Keratinocyte (primary cell): ENCODE measurements at regions not wholly inside any gene's neighbourhood (a gene's known extent, or its start where the extent isn't known, plus 50 kb on each side); places are given as distances from the start of the nearest gene placed in this dataset.
"Not testable (repeated sequence)": the region's sequence is repeated elsewhere in the genome, so short reads cannot be mapped to it uniquely, and the experiment has no call there.

ENCODE experiments used
- DNase-seq: peaks from one replicate; pipeline ENCODE4 v3.0.0-alpha.2; 2011; ENCODE audit warnings: low read depth, missing footprints, low spot score
- FAIRE-seq: peaks from 2 replicates; lab custom pipeline; 2011; peaks lifted over from hg19 to GRCh38; lab: Jason Lieb, UNC
- H2AFZ ChIP-seq: 2 replicates; pipeline ENCODE4 v1.6.0; 2012; ENCODE audit warnings: low read length, control low read depth, inconsistent platforms; ENCODE audit not compliant: control insufficient read depth
- H3K27ac ChIP-seq: 2 replicates; pipeline ENCODE4 v1.5.1; 2011; ENCODE audit warnings: low read length; ENCODE audit not compliant: control insufficient read depth, insufficient read depth
- H3K27me3 ChIP-seq: 3 replicates; pipeline ENCODE4 v1.6.0; 2011; ENCODE audit warnings: low read length; ENCODE audit not compliant: control insufficient read depth, insufficient read depth; ENCODE audit errors: extremely low read depth
- H3K36me3 ChIP-seq, 2 experiments: 2 replicates in 1 of 2; 3 replicates in 1 of 2; pipeline ENCODE4 v1.5.1; 2011; ENCODE audit warnings: low read length in 2 of 2, mild to moderate bottlenecking in 1 of 2; ENCODE audit not compliant: control insufficient read depth in 2 of 2, insufficient read depth in 2 of 2; ENCODE audit errors: extremely low read depth in 1 of 2
- H3K4me1 ChIP-seq: 3 replicates; pipeline ENCODE4 v1.5.1; 2011; ENCODE audit warnings: low read length; ENCODE audit not compliant: control insufficient read depth, insufficient read depth; ENCODE audit errors: extremely low read depth
- H3K4me2 ChIP-seq: 3 replicates; pipeline ENCODE4 v1.6.0; 2011; ENCODE audit warnings: low read depth, low read length; ENCODE audit not compliant: control insufficient read depth, insufficient read depth; ENCODE audit errors: extremely low read depth
- H3K4me3 ChIP-seq, 3 experiments: fragments of 200-600 bp in 1 of 3; sonication (generic) in 1 of 3; 2 replicates in 2 of 3; 3 replicates in 1 of 3; pipeline ENCODE4 v1.5.1; 2011 to 2016; ENCODE audit warnings: low read length in 3 of 3, mild to moderate bottlenecking in 3 of 3, control low read depth in 2 of 3, inconsistent platforms in 1 of 3, low read depth in 1 of 3, mixed read lengths in 1 of 3, mixed run types in 1 of 3, moderate library complexity in 1 of 3; ENCODE audit not compliant: control insufficient read depth in 2 of 3, insufficient read depth in 2 of 3; ENCODE audit errors: extremely low read depth in 1 of 3
- H3K79me2 ChIP-seq: 2 replicates; pipeline ENCODE4 v1.6.0; 2012; ENCODE audit warnings: low read length; ENCODE audit not compliant: control insufficient read depth, insufficient read depth
- H3K9ac ChIP-seq: 3 replicates; pipeline ENCODE4 v1.6.0; 2011; ENCODE audit warnings: low read length; ENCODE audit not compliant: control insufficient read depth, insufficient read depth; ENCODE audit errors: extremely low read depth
- H3K9me1 ChIP-seq: 3 replicates; pipeline ENCODE4 v1.6.0; 2011; ENCODE audit warnings: low read length; ENCODE audit not compliant: control insufficient read depth, insufficient read depth; ENCODE audit errors: extremely low read depth
- H3K9me3 ChIP-seq: 2 replicates; pipeline ENCODE4 v1.5.1; 2012; ENCODE audit warnings: low read depth, low read length; ENCODE audit not compliant: control insufficient read depth
- H4K20me1 ChIP-seq: 3 replicates; pipeline ENCODE4 v1.6.0; 2011; ENCODE audit warnings: low read length; ENCODE audit not compliant: control insufficient read depth, insufficient read depth; ENCODE audit errors: extremely low read depth
- CTCF ChIP-seq, 3 experiments: IDR thresholded peaks in 1 of 3; conservative IDR thresholded peaks in 1 of 3; optimal IDR thresholded peaks in 1 of 3; 2 replicates in 2 of 3; 3 replicates in 1 of 3; pipeline versions ENCODE3 to v1.5.1; 2011; ENCODE audit warnings: low read length in 3 of 3, mild to moderate bottlenecking in 3 of 3, moderate library complexity in 2 of 3, control low read depth in 1 of 3, inconsistent platforms in 1 of 3; ENCODE audit not compliant: insufficient read depth in 2 of 3; ENCODE audit errors: extremely low read depth in 1 of 3
- EZH2 ChIP-seq: IDR thresholded peaks from one replicate; pipeline ENCODE4 v1.6.1; 2012; ENCODE audit warnings: inconsistent platforms, mild to moderate bottlenecking, low read length, moderate library complexity
- dilution Hi-C: fragments of 300-500 bp; cut with MboI; formaldehyde crosslinking; loops from one replicate; pipeline ENCODE4 v1.7.0; 2020; ENCODE audit warnings: low sequenced_read_pairs; ENCODE audit not compliant: extremely low pct_ligation_motif_present

GRCh38 chr5:154538492-154538891 is 60.5 kb upstream of the HAND1 start:
- no peak for FAIRE-seq
- Histone ChIP-seq H4K20me1 (no peaks in the 10 kb centered on the region), H3K36me3 (no peaks in the 10 kb centered on the region), H2AFZ (no peak overlapping the region), H3K27me3 (peaks cover 7% of the 10 kb centered on the region), H3K4me1 (no peaks in the 10 kb centered on the region), H3K9ac (no peak overlapping the region), H3K9me3 (no peaks in the 10 kb centered on the region), H3K9me1 (no peaks in the 10 kb centered on the region), H3K79me2 (no peaks in the 10 kb centered on the region), H3K4me2 (no peak overlapping the region), H3K4me3 (no peak overlapping the region), H3K27ac (no peak overlapping the region)
- TF ChIP-seq EZH2 = no peak
- TF ChIP-seq CTCF (optimal IDR thresholded peaks at IDR 0.05 in 1 of 3, IDR thresholded peaks at IDR 0.05 in 1 of 3, conservative IDR thresholded peaks at IDR 0.05 in 1 of 3; ENCODE audit: extremely low read depth in 1 of 3, insufficient read depth in 2 of 3, low read length in 3 of 3) = no peak
- no peak for DNase-seq
- dilution Hi-C loops = no loop called here

GRCh38 chr5:154536439-154536838 is 58.4 kb upstream of the HAND1 start:
- FAIRE-seq, H2AFZ ChIP-seq, H3K79me2 ChIP-seq, H3K27ac ChIP-seq, H3K4me2 ChIP-seq, H3K9me3 ChIP-seq, H3K4me3 ChIP-seq, H3K36me3 ChIP-seq, H4K20me1 ChIP-seq, H3K9ac ChIP-seq, H3K9me1 ChIP-seq, DNase-seq, H3K4me1 ChIP-seq, dilution Hi-C loops, H3K27me3 ChIP-seq: not testable (repeated sequence)

GRCh38 chr5:154535535-154535934 is 57.5 kb upstream of the HAND1 start:
- H3K4me2 ChIP-seq = no peak overlapping the region
- DNase-seq (no peak), FAIRE-seq (no peak)
- H3K9ac ChIP-seq = no peak overlapping the region
- dilution Hi-C loops = no loop called here
- H4K20me1 ChIP-seq = no peaks in the 10 kb centered on the region
- H3K79me2 ChIP-seq = no peaks in the 10 kb centered on the region
- no peak for TF ChIP-seq CTCF (optimal IDR thresholded peaks at IDR 0.05 in 1 of 3, IDR thresholded peaks at IDR 0.05 in 1 of 3, conservative IDR thresholded peaks at IDR 0.05 in 1 of 3; ENCODE audit: extremely low read depth in 1 of 3, insufficient read depth in 2 of 3, low read length in 3 of 3)
- no peak for TF ChIP-seq EZH2
- H3K36me3 ChIP-seq = no peaks in the 10 kb centered on the region
- no peak overlapping the region for H3K27ac ChIP-seq
- no peaks in the 10 kb centered on the region for H3K9me1 ChIP-seq
- no peaks in the 10 kb centered on the region for H3K4me1 ChIP-seq
- no peak overlapping the region for H2AFZ ChIP-seq
- H3K4me3 ChIP-seq = no peak overlapping the region
- H3K9me3 ChIP-seq = no peaks in the 10 kb centered on the region
- no peaks in the 10 kb centered on the region for H3K27me3 ChIP-seq
